ENCODE measurements at regions not wholly inside any gene's neighbourhood (a gene's known extent, or its start where the extent isn't known, plus 50 kb on each side); places are given as distances from the start of the nearest gene placed in this dataset.

DNA sequence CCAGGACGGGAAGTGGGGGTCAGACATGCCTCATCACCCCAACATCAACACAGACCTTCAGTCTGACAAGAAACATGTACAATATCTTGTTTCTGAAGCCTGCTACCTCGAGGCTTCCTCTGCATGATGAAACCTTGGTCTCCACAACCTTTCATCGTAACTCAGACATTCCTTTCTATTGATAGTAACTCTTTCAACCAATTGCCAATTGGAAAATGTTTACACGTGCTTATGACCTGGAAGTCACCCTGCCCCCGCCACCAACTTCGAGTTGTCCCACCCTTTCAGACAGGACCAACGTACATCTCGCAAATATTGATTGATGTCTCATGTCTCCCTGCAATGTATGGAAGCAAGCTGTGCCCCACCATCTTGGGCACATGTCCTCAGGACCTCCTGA, 159.5 kb downstream of the ETS2 start:
- TF ChIP-seq, protein P1, sequence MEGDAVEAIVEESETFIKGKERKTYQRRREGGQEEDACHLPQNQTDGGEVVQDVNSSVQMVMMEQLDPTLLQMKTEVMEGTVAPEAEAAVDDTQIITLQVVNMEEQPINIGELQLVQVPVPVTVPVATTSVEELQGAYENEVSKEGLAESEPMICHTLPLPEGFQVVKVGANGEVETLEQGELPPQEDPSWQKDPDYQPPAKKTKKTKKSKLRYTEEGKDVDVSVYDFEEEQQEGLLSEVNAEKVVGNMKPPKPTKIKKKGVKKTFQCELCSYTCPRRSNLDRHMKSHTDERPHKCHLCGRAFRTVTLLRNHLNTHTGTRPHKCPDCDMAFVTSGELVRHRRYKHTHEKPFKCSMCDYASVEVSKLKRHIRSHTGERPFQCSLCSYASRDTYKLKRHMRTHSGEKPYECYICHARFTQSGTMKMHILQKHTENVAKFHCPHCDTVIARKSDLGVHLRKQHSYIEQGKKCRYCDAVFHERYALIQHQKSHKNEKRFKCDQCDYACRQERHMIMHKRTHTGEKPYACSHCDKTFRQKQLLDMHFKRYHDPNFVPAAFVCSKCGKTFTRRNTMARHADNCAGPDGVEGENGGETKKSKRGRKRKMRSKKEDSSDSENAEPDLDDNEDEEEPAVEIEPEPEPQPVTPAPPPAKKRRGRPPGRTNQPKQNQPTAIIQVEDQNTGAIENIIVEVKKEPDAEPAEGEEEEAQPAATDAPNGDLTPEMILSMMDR (IDR thresholded peaks at IDR 0.05; ENCODE audit: low read depth, low read length, missing input control), result no peak
- TF ChIP-seq TAF1 (conservative IDR thresholded peaks at IDR 0.05) (no peak), YY1 (IDR thresholded peaks at IDR 0.05) (no peak), RAD21 (IDR thresholded peaks at IDR 0.05) (no peak), GABPA (IDR thresholded peaks at IDR 0.05 in 1 of 2, conservative IDR thresholded peaks at IDR 0.05 in 1 of 2) (no peak), SP1 (IDR thresholded peaks at IDR 0.05) (no peak), RXRA (IDR thresholded peaks at IDR 0.05) (peak in 1 of 2 donors; percentile 4), JUND (IDR thresholded peaks at IDR 0.05) (no peak), EGR1 (IDR thresholded peaks at IDR 0.05; ENCODE audit: low read depth in 2 of 2) (no peak)
- TF ChIP-seq, protein P2, sequence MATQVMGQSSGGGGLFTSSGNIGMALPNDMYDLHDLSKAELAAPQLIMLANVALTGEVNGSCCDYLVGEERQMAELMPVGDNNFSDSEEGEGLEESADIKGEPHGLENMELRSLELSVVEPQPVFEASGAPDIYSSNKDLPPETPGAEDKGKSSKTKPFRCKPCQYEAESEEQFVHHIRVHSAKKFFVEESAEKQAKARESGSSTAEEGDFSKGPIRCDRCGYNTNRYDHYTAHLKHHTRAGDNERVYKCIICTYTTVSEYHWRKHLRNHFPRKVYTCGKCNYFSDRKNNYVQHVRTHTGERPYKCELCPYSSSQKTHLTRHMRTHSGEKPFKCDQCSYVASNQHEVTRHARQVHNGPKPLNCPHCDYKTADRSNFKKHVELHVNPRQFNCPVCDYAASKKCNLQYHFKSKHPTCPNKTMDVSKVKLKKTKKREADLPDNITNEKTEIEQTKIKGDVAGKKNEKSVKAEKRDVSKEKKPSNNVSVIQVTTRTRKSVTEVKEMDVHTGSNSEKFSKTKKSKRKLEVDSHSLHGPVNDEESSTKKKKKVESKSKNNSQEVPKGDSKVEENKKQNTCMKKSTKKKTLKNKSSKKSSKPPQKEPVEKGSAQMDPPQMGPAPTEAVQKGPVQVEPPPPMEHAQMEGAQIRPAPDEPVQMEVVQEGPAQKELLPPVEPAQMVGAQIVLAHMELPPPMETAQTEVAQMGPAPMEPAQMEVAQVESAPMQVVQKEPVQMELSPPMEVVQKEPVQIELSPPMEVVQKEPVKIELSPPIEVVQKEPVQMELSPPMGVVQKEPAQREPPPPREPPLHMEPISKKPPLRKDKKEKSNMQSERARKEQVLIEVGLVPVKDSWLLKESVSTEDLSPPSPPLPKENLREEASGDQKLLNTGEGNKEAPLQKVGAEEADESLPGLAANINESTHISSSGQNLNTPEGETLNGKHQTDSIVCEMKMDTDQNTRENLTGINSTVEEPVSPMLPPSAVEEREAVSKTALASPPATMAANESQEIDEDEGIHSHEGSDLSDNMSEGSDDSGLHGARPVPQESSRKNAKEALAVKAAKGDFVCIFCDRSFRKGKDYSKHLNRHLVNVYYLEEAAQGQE (IDR thresholded peaks at IDR 0.05), result no peak
- TF ChIP-seq, protein P3, sequence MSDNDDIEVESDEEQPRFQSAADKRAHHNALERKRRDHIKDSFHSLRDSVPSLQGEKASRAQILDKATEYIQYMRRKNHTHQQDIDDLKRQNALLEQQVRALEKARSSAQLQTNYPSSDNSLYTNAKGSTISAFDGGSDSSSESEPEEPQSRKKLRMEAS (IDR thresholded peaks at IDR 0.05), result no peak
- TF ChIP-seq, protein P4, sequence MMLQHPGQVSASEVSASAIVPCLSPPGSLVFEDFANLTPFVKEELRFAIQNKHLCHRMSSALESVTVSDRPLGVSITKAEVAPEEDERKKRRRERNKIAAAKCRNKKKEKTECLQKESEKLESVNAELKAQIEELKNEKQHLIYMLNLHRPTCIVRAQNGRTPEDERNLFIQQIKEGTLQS (IDR thresholded peaks at IDR 0.05), result peak; percentile 21
- TF ChIP-seq, protein P5, sequence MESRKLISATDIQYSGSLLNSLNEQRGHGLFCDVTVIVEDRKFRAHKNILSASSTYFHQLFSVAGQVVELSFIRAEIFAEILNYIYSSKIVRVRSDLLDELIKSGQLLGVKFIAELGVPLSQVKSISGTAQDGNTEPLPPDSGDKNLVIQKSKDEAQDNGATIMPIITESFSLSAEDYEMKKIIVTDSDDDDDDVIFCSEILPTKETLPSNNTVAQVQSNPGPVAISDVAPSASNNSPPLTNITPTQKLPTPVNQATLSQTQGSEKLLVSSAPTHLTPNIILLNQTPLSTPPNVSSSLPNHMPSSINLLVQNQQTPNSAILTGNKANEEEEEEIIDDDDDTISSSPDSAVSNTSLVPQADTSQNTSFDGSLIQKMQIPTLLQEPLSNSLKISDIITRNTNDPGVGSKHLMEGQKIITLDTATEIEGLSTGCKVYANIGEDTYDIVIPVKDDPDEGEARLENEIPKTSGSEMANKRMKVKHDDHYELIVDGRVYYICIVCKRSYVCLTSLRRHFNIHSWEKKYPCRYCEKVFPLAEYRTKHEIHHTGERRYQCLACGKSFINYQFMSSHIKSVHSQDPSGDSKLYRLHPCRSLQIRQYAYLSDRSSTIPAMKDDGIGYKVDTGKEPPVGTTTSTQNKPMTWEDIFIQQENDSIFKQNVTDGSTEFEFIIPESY (IDR thresholded peaks at IDR 0.05), result no peak
